ENCODE measurements at regions not wholly inside any gene's neighbourhood (a gene's known extent, or its start where the extent isn't known, plus 50 kb on each side); places are given as distances from the start of the nearest gene placed in this dataset.

DNA sequence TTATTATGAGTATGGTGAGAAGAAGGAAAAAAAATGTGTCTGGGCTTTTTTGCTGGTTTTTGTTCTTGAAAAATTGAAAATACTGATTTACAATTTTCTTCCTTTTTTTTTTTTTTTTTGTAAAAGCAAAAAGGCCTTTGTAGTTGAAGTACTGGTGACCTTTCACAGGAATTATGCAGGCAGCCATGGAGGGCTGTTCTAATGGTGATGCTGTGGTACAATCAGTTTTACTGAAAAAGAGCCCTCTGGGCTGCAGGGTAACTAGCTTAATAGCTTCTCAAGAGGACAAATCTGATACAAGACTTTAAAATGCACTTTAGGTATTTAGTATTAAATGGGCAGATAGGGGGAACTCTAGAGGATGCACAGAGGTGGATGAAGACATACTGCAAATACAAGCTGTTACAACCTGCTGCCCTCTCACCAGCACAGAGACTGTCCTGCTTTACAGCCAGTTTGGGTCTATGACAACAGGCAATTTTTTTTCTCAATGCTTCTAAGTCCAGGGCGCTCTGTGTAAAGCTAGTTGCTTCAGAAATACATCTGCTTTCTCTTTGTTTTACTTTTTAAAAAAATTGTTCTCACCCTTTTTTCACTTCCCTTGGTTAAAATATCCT, 61.6 kb upstream of the HS3ST5 start (continued):
- TF ChIP-seq, protein P1, sequence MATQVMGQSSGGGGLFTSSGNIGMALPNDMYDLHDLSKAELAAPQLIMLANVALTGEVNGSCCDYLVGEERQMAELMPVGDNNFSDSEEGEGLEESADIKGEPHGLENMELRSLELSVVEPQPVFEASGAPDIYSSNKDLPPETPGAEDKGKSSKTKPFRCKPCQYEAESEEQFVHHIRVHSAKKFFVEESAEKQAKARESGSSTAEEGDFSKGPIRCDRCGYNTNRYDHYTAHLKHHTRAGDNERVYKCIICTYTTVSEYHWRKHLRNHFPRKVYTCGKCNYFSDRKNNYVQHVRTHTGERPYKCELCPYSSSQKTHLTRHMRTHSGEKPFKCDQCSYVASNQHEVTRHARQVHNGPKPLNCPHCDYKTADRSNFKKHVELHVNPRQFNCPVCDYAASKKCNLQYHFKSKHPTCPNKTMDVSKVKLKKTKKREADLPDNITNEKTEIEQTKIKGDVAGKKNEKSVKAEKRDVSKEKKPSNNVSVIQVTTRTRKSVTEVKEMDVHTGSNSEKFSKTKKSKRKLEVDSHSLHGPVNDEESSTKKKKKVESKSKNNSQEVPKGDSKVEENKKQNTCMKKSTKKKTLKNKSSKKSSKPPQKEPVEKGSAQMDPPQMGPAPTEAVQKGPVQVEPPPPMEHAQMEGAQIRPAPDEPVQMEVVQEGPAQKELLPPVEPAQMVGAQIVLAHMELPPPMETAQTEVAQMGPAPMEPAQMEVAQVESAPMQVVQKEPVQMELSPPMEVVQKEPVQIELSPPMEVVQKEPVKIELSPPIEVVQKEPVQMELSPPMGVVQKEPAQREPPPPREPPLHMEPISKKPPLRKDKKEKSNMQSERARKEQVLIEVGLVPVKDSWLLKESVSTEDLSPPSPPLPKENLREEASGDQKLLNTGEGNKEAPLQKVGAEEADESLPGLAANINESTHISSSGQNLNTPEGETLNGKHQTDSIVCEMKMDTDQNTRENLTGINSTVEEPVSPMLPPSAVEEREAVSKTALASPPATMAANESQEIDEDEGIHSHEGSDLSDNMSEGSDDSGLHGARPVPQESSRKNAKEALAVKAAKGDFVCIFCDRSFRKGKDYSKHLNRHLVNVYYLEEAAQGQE (IDR thresholded peaks at IDR 0.05; ENCODE audit: unreplicated experiment), result no peak
- TF ChIP-seq EZH2phosphoT487 (IDR thresholded peaks at IDR 0.05; ENCODE audit: unreplicated experiment), result no peak
- TF ChIP-seq STAT1 (IDR thresholded peaks at IDR 0.05; ENCODE audit: unreplicated experiment), result no peak

DNA sequence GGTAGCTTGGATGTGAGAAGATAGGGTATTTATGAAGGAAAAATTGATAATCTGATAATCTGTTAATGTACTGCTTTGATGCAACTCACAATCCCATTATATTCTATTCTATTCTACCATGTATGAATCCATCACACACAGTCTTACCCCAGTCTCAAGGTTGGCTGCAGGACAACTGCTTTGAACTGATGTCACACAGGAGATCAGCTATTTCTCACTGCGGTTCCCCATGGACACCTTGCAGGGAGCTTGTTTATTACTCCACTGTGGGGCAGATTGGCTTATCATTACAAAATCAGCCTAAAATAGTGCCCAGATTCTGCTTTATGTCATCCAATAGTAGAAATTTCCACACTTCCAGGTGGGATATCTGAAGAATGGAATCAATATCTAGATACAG, 61.0 kb upstream of the HS3ST5 start:
- Histone ChIP-seq H3K27ac (ENCODE audit: low read depth) (no peak overlapping the region), H3K9me2 (ENCODE audit: insufficient read depth) (no peaks in the 10 kb centered on the region), H2AFZ (no peak overlapping the region), H3F3A (replicated peaks; ENCODE audit: low read depth) (no peaks in the 10 kb centered on the region), H3K4me3 (no peak overlapping the region), H3K36me3 (ENCODE audit: insufficient read depth) (no peaks in the 10 kb centered on the region), H4K20me1 (replicated peaks; ENCODE audit: insufficient read depth) (no peaks in the 10 kb centered on the region), H3K4me1 (ENCODE audit: insufficient read depth) (peaks cover 36% of the 10 kb centered on the region), H3K27me3 (ENCODE audit: insufficient read depth) (no peaks in the 10 kb centered on the region), H3K79me2 (replicated peaks; ENCODE audit: insufficient read depth) (no peaks in the 10 kb centered on the region), H3K4me2 (no peak overlapping the region)
- Mint-ChIP-seq H3K4me3 (no peak overlapping the region), H3K36me3 (ENCODE audit: low read depth) (peaks cover 10% of the 10 kb centered on the region; the same call in 2 of the 3 replicates), H3K27ac (no peak overlapping the region), H3K9me3 (no peaks in the 10 kb centered on the region; the same call in 2 of the 3 replicates), H3K27me3 (ENCODE audit: insufficient read depth, low read depth, poor library complexity) (no peaks in the 10 kb centered on the region), H3K4me1 (peaks cover 39% of the 10 kb centered on the region)
- no peak for DNase-seq (ENCODE audit: low spot score)
- peak; percentile 54 for ATAC-seq
- TF ChIP-seq, protein P1 (IDR thresholded peaks at IDR 0.05; ENCODE audit: unreplicated experiment), result no peak
- TF ChIP-seq ZNF331 (CRISPR knock-in tag; IDR thresholded peaks at IDR 0.05; ENCODE audit: low read depth) (no peak), JUNB (IDR thresholded peaks at IDR 0.05; ENCODE audit: unreplicated experiment) (no peak), EZH2 (IDR thresholded peaks at IDR 0.05; ENCODE audit: low read depth, unreplicated experiment) (no peak), CREB1 (CRISPR knock-in tag; IDR thresholded peaks at IDR 0.05; ENCODE audit: low read depth) (no peak), ZNF114 (CRISPR knock-in tag; IDR thresholded peaks at IDR 0.05) (no peak), EZH2phosphoT487 (IDR thresholded peaks at IDR 0.05; ENCODE audit: unreplicated experiment) (no peak), NANOG (IDR thresholded peaks at IDR 0.05; ENCODE audit: borderline replicate concordance) (no peak), STAT1 (IDR thresholded peaks at IDR 0.05; ENCODE audit: unreplicated experiment) (no peak), POLR2AphosphoS5 (IDR thresholded peaks at IDR 0.05; ENCODE audit: low read depth) (no peak; the same call in 1 of the 2 replicates)
- TF ChIP-seq, protein P2, sequence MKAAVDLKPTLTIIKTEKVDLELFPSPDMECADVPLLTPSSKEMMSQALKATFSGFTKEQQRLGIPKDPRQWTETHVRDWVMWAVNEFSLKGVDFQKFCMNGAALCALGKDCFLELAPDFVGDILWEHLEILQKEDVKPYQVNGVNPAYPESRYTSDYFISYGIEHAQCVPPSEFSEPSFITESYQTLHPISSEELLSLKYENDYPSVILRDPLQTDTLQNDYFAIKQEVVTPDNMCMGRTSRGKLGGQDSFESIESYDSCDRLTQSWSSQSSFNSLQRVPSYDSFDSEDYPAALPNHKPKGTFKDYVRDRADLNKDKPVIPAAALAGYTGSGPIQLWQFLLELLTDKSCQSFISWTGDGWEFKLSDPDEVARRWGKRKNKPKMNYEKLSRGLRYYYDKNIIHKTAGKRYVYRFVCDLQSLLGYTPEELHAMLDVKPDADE (IDR thresholded peaks at IDR 0.05), result no peak

All from GM23338 (cell line).